Endothelial cell of umbilical vein (primary cell): ENCODE measurements at regions not wholly inside any gene's neighbourhood (a gene's known extent, or its start where the extent isn't known, plus 50 kb on each side); places are given as distances from the start of the nearest gene placed in this dataset.

Source experiments
- BruUV-seq: library from RNA; stranded (reverse); fragments of 400-500 nt; replicated peaks from 2 replicates; lab custom pipeline; 2021; lab: Mats Ljungman, UMichigan
- CTCF ChIA-PET: fragments of 300-600, 350-600 bp; sonication (Branson Sonifier 250); formaldehyde crosslinking; loops from one replicate; lab custom pipeline; 2021; ENCODE audit warnings: antibody characterized with exemption, inconsistent platforms; lab: Charles Lee
- POLR2A ChIA-PET: fragments of 300-600, 350-600 bp; sonication (Branson Sonifier 250); formaldehyde crosslinking; loops from one replicate; lab custom pipeline; 2021; ENCODE audit warnings: antibody characterized with exemption, inconsistent platforms; lab: Charles Lee
- DNase-seq: peaks from one replicate; pipeline ENCODE4 v3.0.0-alpha.2; 2011; ENCODE audit warnings: low read depth, low spot score
- FAIRE-seq: peaks from 2 replicates; lab custom pipeline; 2011; peaks lifted over from hg19 to GRCh38; lab: Jason Lieb, UNC
- H2AFZ ChIP-seq: 2 replicates; pipeline ENCODE4 v1.6.0; 2012; ENCODE audit warnings: low read depth, low read length, control low read depth, inconsistent platforms
- H3K27ac ChIP-seq: 2 replicates; pipeline ENCODE4 v1.5.1; 2011; ENCODE audit warnings: low read depth, mild to moderate bottlenecking, control low read depth, low read length, moderate library complexity; ENCODE audit not compliant: insufficient read depth
- H3K27me3 ChIP-seq, 2 experiments: 2 replicates each; pipeline versions ENCODE4 v1.6.0 to v1.6.1; 2011; ENCODE audit warnings: low read length in 2 of 2, mixed read lengths in 1 of 2; ENCODE audit not compliant: control insufficient read depth in 2 of 2, insufficient read depth in 2 of 2
- H3K36me3 ChIP-seq, 2 experiments: 2 replicates in 1 of 2; 3 replicates in 1 of 2; pipeline ENCODE4 v1.5.1; 2011; ENCODE audit warnings: low read length in 2 of 2, mild to moderate bottlenecking in 1 of 2, moderate library complexity in 1 of 2; ENCODE audit not compliant: control insufficient read depth in 2 of 2, insufficient read depth in 2 of 2; ENCODE audit errors: extremely low read depth in 1 of 2
- H3K4me1 ChIP-seq: 3 replicates; pipeline ENCODE4 v1.5.1; 2011; ENCODE audit warnings: mild to moderate bottlenecking, low read length; ENCODE audit not compliant: control insufficient read depth, insufficient read depth; ENCODE audit errors: extremely low read depth
- H3K4me2 ChIP-seq: 2 replicates; pipeline ENCODE4 v1.6.1; 2011; ENCODE audit warnings: low read length, control low read depth, mixed read lengths; ENCODE audit not compliant: insufficient read depth
- H3K4me3 ChIP-seq, 3 experiments: fragments of 200-600 bp in 1 of 3; sonication (generic), shearing (Covaris generic) in 1 of 3; replicated peaks in 1 of 3; 2 replicates each; pipeline ENCODE4 v1.5.1; 2011 to 2016; ENCODE audit warnings: control low read depth in 3 of 3, low read length in 3 of 3, mild to moderate bottlenecking in 2 of 3, inconsistent platforms in 1 of 3, low read depth in 1 of 3, moderate library complexity in 1 of 3; ENCODE audit not compliant: insufficient read depth in 1 of 3
- H3K79me2 ChIP-seq: 2 replicates; pipeline ENCODE4 v1.6.0; 2012; ENCODE audit warnings: low read length, inconsistent platforms; ENCODE audit not compliant: control insufficient read depth, insufficient read depth
- H3K9ac ChIP-seq: replicated peaks from 2 replicates; pipeline ENCODE3; 2011; ENCODE audit warnings: low read length, control low read depth; ENCODE audit not compliant: insufficient read depth; ENCODE audit errors: extremely low read depth
- H3K9me1 ChIP-seq: replicated peaks from 3 replicates; pipeline ENCODE4 v1.6.0; 2011; ENCODE audit warnings: mild to moderate bottlenecking, low read length; ENCODE audit not compliant: control insufficient read depth, insufficient read depth; ENCODE audit errors: extremely low read depth
- H3K9me3 ChIP-seq: replicated peaks from 2 replicates; pipeline ENCODE4 v1.5.1; 2012; ENCODE audit warnings: low read length, inconsistent platforms; ENCODE audit not compliant: control insufficient read depth, insufficient read depth
- H4K20me1 ChIP-seq: replicated peaks from 2 replicates; pipeline ENCODE3; 2011; ENCODE audit warnings: mild to moderate bottlenecking, low read length; ENCODE audit not compliant: control insufficient read depth, insufficient read depth; ENCODE audit errors: extremely low read depth
- CTCF ChIP-seq, 2 donors: IDR thresholded peaks; 1 replicate in 1 of 2; 2 replicates in 1 of 2; pipeline ENCODE4 v1.5.1; 2011; ENCODE audit warnings: low read length in 2 of 2, mild to moderate bottlenecking in 2 of 2, moderate library complexity in 2 of 2, control low read depth in 1 of 2, inconsistent platforms in 1 of 2, low read depth in 1 of 2; ENCODE audit not compliant: insufficient read depth in 1 of 2; ENCODE audit errors: extremely low read depth in 1 of 2
- EZH2 ChIP-seq: IDR thresholded peaks from 2 replicates; pipeline ENCODE4 v1.6.1; 2012; ENCODE audit warnings: borderline replicate concordance, low read depth, mild to moderate bottlenecking, moderate library complexity, low read length, inconsistent platforms; ENCODE audit not compliant: severe bottlenecking
- FOS ChIP-seq: IDR thresholded peaks from 2 replicates; pipeline ENCODE4 v1.6.1; 2011; ENCODE audit warnings: mild to moderate bottlenecking, low read length, moderate library complexity, borderline replicate concordance; ENCODE audit not compliant: insufficient read depth
- GATA2 ChIP-seq: IDR thresholded peaks from 2 replicates; pipeline ENCODE4 v1.7.0; 2011; ENCODE audit warnings: low read depth, mild to moderate bottlenecking, moderate library complexity, mixed read lengths, low read length; ENCODE audit not compliant: insufficient read length, insufficient read depth
- JUN ChIP-seq: IDR thresholded peaks from 2 replicates; pipeline ENCODE4 v1.6.1; 2011; ENCODE audit warnings: borderline replicate concordance, low read depth; ENCODE audit not compliant: insufficient read length, insufficient read depth
- MAX ChIP-seq: IDR thresholded peaks from 2 replicates; pipeline ENCODE4 v1.6.1; 2011; ENCODE audit not compliant: insufficient read depth, insufficient read length
- MYC ChIP-seq: IDR thresholded peaks from one replicate; pipeline ENCODE4 v1.6.1; 2011; ENCODE audit warnings: mild to moderate bottlenecking, low read depth, low read length
- POLR2A ChIP-seq: IDR thresholded peaks from 2 replicates; pipeline ENCODE4 v1.6.1; 2012; ENCODE audit warnings: low read depth, mild to moderate bottlenecking, control low read depth, low read length
- POLR2AphosphoS5 ChIP-seq: IDR thresholded peaks from 2 replicates; pipeline ENCODE4 v1.6.1; 2012; ENCODE audit warnings: low read depth, mild to moderate bottlenecking, control low read depth, low read length, moderate library complexity; ENCODE audit not compliant: insufficient read depth
- dilution Hi-C: fragments of 300-500 bp; cut with MboI; formaldehyde crosslinking; loops from one replicate; pipeline ENCODE4 v1.15.0; 2019; ENCODE audit warnings: low sequenced_read_pairs; ENCODE audit not compliant: extremely low pct_ligation_motif_present
- intact Hi-C: fragments of 100-400 bp; cut with micrococcal nuclease; formaldehyde crosslinking; loops from one replicate; pipeline ENCODE4 v1.10.0; 2022

- FAIRE-seq (no peak), DNase-seq (no peak)
- H3K4me1 ChIP-seq, result no peaks in the 10 kb centered on the region
- no peak overlapping the region for H3K27ac ChIP-seq
- H2AFZ ChIP-seq, result no peak overlapping the region
- H4K20me1 ChIP-seq, result no peaks in the 10 kb centered on the region
- POLR2A ChIA-PET, result no interaction called here
- H3K27me3 ChIP-seq, result no peaks in the 10 kb centered on the region
- no peaks in the 10 kb centered on the region for H3K9me1 ChIP-seq
- dilution Hi-C loops, result no loop called here
- no TSS peak for BruUV-seq
- H3K4me2 ChIP-seq, result no peak overlapping the region
- no peak for TF ChIP-seq POLR2A
- TF ChIP-seq GATA2, result no peak
- no peak for TF ChIP-seq FOS
- no peak for TF ChIP-seq MAX
- no peak for TF ChIP-seq EZH2
- TF ChIP-seq POLR2AphosphoS5, result no peak
- no peak for TF ChIP-seq JUN
- no peak for TF ChIP-seq MYC
- no peak for TF ChIP-seq CTCF (IDR thresholded peaks at IDR 0.05; ENCODE audit: extremely low read depth in 1 of 2, insufficient read depth in 1 of 2, low read depth in 1 of 2, low read length in 2 of 2)
- H3K4me3 ChIP-seq, result no peak overlapping the region
- CTCF ChIA-PET, result no interaction called here
- no peaks in the 10 kb centered on the region for H3K36me3 ChIP-seq
- no peaks in the 10 kb centered on the region for H3K9me3 ChIP-seq
- no peaks in the 10 kb centered on the region for H3K79me2 ChIP-seq
- H3K9ac ChIP-seq, result no peak overlapping the region
- intact Hi-C loops, result no loop called here
Measured at GRCh38 chr6:98648211-98648914, 186.0 kb upstream of the POU3F2 start.
